HL-60 (cell line): ENCODE measurements at regions not wholly inside any gene's neighbourhood (a gene's known extent, or its start where the extent isn't known, plus 50 kb on each side); places are given as distances from the start of the nearest gene placed in this dataset.
"Not testable (repeated sequence)": the region's sequence is repeated elsewhere in the genome, so short reads cannot be mapped to it uniquely, and the experiment has no call there.

Experiments used
- DNase-seq, 2 experiments: peaks; one replicate each; pipeline ENCODE4 v3.0.0-alpha.2; 2010 to 2020; ENCODE audit warnings: low read depth in 1 of 2, low spot score in 1 of 2
- H3K27ac ChIP-seq: fragments of 250-450 bp; sonication (Bioruptor Pico); replicated peaks from 2 replicates; pipeline ENCODE4 v1.5.1; 2020; ENCODE audit warnings: mild to moderate bottlenecking, moderate library complexity
- H3K27me3 ChIP-seq: fragments of 250-450 bp; sonication (Bioruptor Pico); 2 replicates; pipeline ENCODE4 v1.5.1; 2021; ENCODE audit warnings: mild to moderate bottlenecking, moderate library complexity; ENCODE audit not compliant: insufficient read depth, poor library complexity, severe bottlenecking
- H3K4me3 ChIP-seq: replicated peaks from 2 replicates; pipeline ENCODE4 v1.5.1; 2011; ENCODE audit warnings: mild to moderate bottlenecking, control low read depth, low read length; ENCODE audit not compliant: insufficient read depth
- CTCF ChIP-seq: IDR thresholded peaks from one replicate; pipeline ENCODE4 v1.5.1; 2011; ENCODE audit warnings: low read length, control low read depth, inconsistent platforms; ENCODE audit not compliant: insufficient read depth
- GABPA ChIP-seq: IDR thresholded peaks from 2 replicates; pipeline ENCODE4 v1.6.1; 2012; ENCODE audit warnings: low read depth
- POLR2AphosphoS5 ChIP-seq: IDR thresholded peaks from 2 replicates; pipeline ENCODE4 v1.6.1; 2012; ENCODE audit warnings: low read depth
- REST ChIP-seq: IDR thresholded peaks from 2 replicates; pipeline ENCODE4 v1.6.1; 2012; ENCODE audit warnings: low read depth; ENCODE audit not compliant: insufficient replicate concordance
- SPI1 ChIP-seq: IDR thresholded peaks from 2 replicates; pipeline ENCODE4 v1.6.1; 2012; ENCODE audit warnings: low read depth, mild to moderate bottlenecking, borderline replicate concordance

GRCh38 chrX:96578781-96579180, 105.9 kb upstream of the DIAPH2 start:
- TF ChIP-seq REST: no peak
- no peak for TF ChIP-seq POLR2AphosphoS5
- TF ChIP-seq SPI1: no peak
- no peak for TF ChIP-seq GABPA
- TF ChIP-seq CTCF: no peak
- H3K4me3 ChIP-seq: no peak overlapping the region
- no peaks in the 10 kb centered on the region for H3K27me3 ChIP-seq
- H3K27ac ChIP-seq: no peak overlapping the region
- DNase-seq: no peak

GRCh38 chrX:96579252-96579651, 105.4 kb upstream of the DIAPH2 start:
- Histone ChIP-seq H3K4me3 (no peak overlapping the region), H3K27me3 (no peaks in the 10 kb centered on the region), H3K27ac (no peak overlapping the region)
- TF ChIP-seq POLR2AphosphoS5 (no peak), REST (no peak), CTCF (no peak), GABPA (no peak), SPI1 (no peak)
- no peak for DNase-seq

GRCh38 chrX:96590403-96590802, 94.2 kb upstream of the DIAPH2 start:
- TF ChIP-seq REST (no peak), GABPA (no peak), SPI1 (no peak), POLR2AphosphoS5 (no peak)
- no peak overlapping the region for H3K4me3 ChIP-seq
- no peak for DNase-seq
- no peaks in the 10 kb centered on the region for H3K27me3 ChIP-seq
- H3K27ac ChIP-seq: no peak overlapping the region

GRCh38 chrX:96591421-96591820, 93.2 kb upstream of the DIAPH2 start:
- no peaks in the 10 kb centered on the region for H3K27me3 ChIP-seq
- TF ChIP-seq REST: no peak
- no peak for TF ChIP-seq CTCF
- no peak for TF ChIP-seq GABPA
- no peak overlapping the region for H3K4me3 ChIP-seq
- no peak overlapping the region for H3K27ac ChIP-seq
- peak in 1 of 2 experiments; percentile 36 for DNase-seq

- H3K27me3 ChIP-seq, DNase-seq, H3K4me3 ChIP-seq, H3K27ac ChIP-seq: not testable (repeated sequence)
Observed at GRCh38 chrX:96597847-96598246, 86.8 kb upstream of the DIAPH2 start.
